ENCODE measurements at regions not wholly inside any gene's neighbourhood (a gene's known extent, or its start where the extent isn't known, plus 50 kb on each side); places are given as distances from the start of the nearest gene placed in this dataset.

- H3K4me1 ChIP-seq (ENCODE audit: insufficient read depth, poor library complexity, severe bottlenecking), result no peaks in the 10 kb centered on the region
- DNase-seq (ENCODE audit: low spot score) (no peak), ATAC-seq (ENCODE audit: low read depth) (no peak)
- H3K9me3 ChIP-seq (ENCODE audit: severe bottlenecking), result no peaks in the 10 kb centered on the region
- H3K27me3 ChIP-seq (ENCODE audit: insufficient read depth, poor library complexity, severe bottlenecking), result no peaks in the 10 kb centered on the region
- H3K4me3 ChIP-seq (ENCODE audit: severe bottlenecking), result no peak overlapping the region
- TF ChIP-seq CTCF (IDR thresholded peaks at IDR 0.05; ENCODE audit: poor library complexity, severe bottlenecking), result no peak
- H3K36me3 ChIP-seq (ENCODE audit: low read depth), result no peaks in the 10 kb centered on the region
- no peak overlapping the region for H3K27ac ChIP-seq (ENCODE audit: poor library complexity, severe bottlenecking)
These were observed 446.4 kb upstream of the KLF6 start for GRCh38 chr10:4231439-4231838.

- Histone ChIP-seq H3K36me3 (ENCODE audit: low read depth) (no peaks in the 10 kb centered on the region), H3K9me3 (ENCODE audit: severe bottlenecking) (no peaks in the 10 kb centered on the region), H3K4me1 (ENCODE audit: insufficient read depth, poor library complexity, severe bottlenecking) (no peaks in the 10 kb centered on the region), H3K27ac (ENCODE audit: poor library complexity, severe bottlenecking) (no peak overlapping the region), H3K4me3 (ENCODE audit: severe bottlenecking) (no peak overlapping the region), H3K27me3 (ENCODE audit: insufficient read depth, poor library complexity, severe bottlenecking) (no peaks in the 10 kb centered on the region)
- DNase-seq (ENCODE audit: low spot score), result no peak
- ATAC-seq (ENCODE audit: low read depth), result no peak
- TF ChIP-seq CTCF (IDR thresholded peaks at IDR 0.05; ENCODE audit: poor library complexity, severe bottlenecking), result no peak
These were observed 445.0 kb upstream of the KLF6 start for GRCh38 chr10:4230036-4230435.

- no peak for TF ChIP-seq CTCF (IDR thresholded peaks at IDR 0.05; ENCODE audit: poor library complexity, severe bottlenecking)
These were observed 444.1 kb upstream of the KLF6 start for GRCh38 chr10:4229106-4229505.

GRCh38 chr10:4227586-4227985, 442.6 kb upstream of the KLF6 start:
- no peaks in the 10 kb centered on the region for H3K9me3 ChIP-seq (ENCODE audit: severe bottlenecking)
- DNase-seq (ENCODE audit: low spot score), result no peak
- no peaks in the 10 kb centered on the region for H3K27me3 ChIP-seq (ENCODE audit: insufficient read depth, poor library complexity, severe bottlenecking)
- ATAC-seq (ENCODE audit: low read depth), result no peak
- no peak for TF ChIP-seq CTCF (IDR thresholded peaks at IDR 0.05; ENCODE audit: poor library complexity, severe bottlenecking)
- H3K4me1 ChIP-seq (ENCODE audit: insufficient read depth, poor library complexity, severe bottlenecking), result no peaks in the 10 kb centered on the region
- H3K27ac ChIP-seq (ENCODE audit: poor library complexity, severe bottlenecking), result no peak overlapping the region
- H3K36me3 ChIP-seq (ENCODE audit: low read depth), result no peaks in the 10 kb centered on the region
- H3K4me3 ChIP-seq (ENCODE audit: severe bottlenecking), result no peak overlapping the region

More at GRCh38 chr10:4229106-4229505, 444.1 kb upstream of the KLF6 start:
- Histone ChIP-seq H3K27me3 (ENCODE audit: insufficient read depth, poor library complexity, severe bottlenecking) (no peaks in the 10 kb centered on the region), H3K27ac (ENCODE audit: poor library complexity, severe bottlenecking) (no peak overlapping the region), H3K9me3 (ENCODE audit: severe bottlenecking) (no peaks in the 10 kb centered on the region), H3K4me1 (ENCODE audit: insufficient read depth, poor library complexity, severe bottlenecking) (no peaks in the 10 kb centered on the region), H3K4me3 (ENCODE audit: severe bottlenecking) (no peak overlapping the region), H3K36me3 (ENCODE audit: low read depth) (no peaks in the 10 kb centered on the region)
- ATAC-seq (ENCODE audit: low read depth) (no peak), DNase-seq (ENCODE audit: low spot score) (no peak)

- H3K27me3 ChIP-seq (ENCODE audit: insufficient read depth, poor library complexity, severe bottlenecking), result no peaks in the 10 kb centered on the region
- no peak for TF ChIP-seq CTCF (IDR thresholded peaks at IDR 0.05; ENCODE audit: poor library complexity, severe bottlenecking)
- no peak for DNase-seq (ENCODE audit: low spot score)
- H3K4me3 ChIP-seq (ENCODE audit: severe bottlenecking), result no peak overlapping the region
- no peaks in the 10 kb centered on the region for H3K36me3 ChIP-seq (ENCODE audit: low read depth)
- ATAC-seq (ENCODE audit: low read depth), result no peak
- no peaks in the 10 kb centered on the region for H3K4me1 ChIP-seq (ENCODE audit: insufficient read depth, poor library complexity, severe bottlenecking)
- no peak overlapping the region for H3K27ac ChIP-seq (ENCODE audit: poor library complexity, severe bottlenecking)
- H3K9me3 ChIP-seq (ENCODE audit: severe bottlenecking), result no peaks in the 10 kb centered on the region
These were observed 442.0 kb upstream of the KLF6 start for GRCh38 chr10:4226941-4227540.

Data from RWPE2 (cell line).